ENCODE measurements at regions not wholly inside any gene's neighbourhood (a gene's known extent, or its start where the extent isn't known, plus 50 kb on each side); places are given as distances from the start of the nearest gene placed in this dataset.

GRCh38 chr6:28816339-28816908 lies 107.4 kb downstream of the TRIM27 start:
- Histone ChIP-seq H3K9ac (ENCODE audit: low read length) (no peak overlapping the region), H2AFZ (ENCODE audit: insufficient read depth, low read length, poor library complexity) (no peak overlapping the region), H3K23ac (ENCODE audit: low read length) (no peak overlapping the region), H4K12ac (ENCODE audit: low read depth, low read length) (no peak overlapping the region), H3K36me3 (ENCODE audit: control insufficient read depth in 1 of 2, insufficient read depth in 2 of 2, low read length in 2 of 2) (no peaks in the 10 kb centered on the region), H2BK5ac (ENCODE audit: low read depth, low read length, poor library complexity) (no peak overlapping the region), H3K4me1 (ENCODE audit: control insufficient read depth in 1 of 2, insufficient read depth in 2 of 2, low read length in 2 of 2) (peaks cover 4 to 8% of the 10 kb centered on the region in 2 experiments), H3K18ac (ENCODE audit: low read length) (no peak overlapping the region), H3K4ac (ENCODE audit: low read depth, low read length) (no peak overlapping the region), H3K27me3 (ENCODE audit: insufficient read depth, low read length) (peaks cover 55% of the 10 kb centered on the region), H3K4me3 (ENCODE audit: low read depth, low read length) (no peak overlapping the region), H3K4me2 (ENCODE audit: low read length) (peak overlapping the region; percentile 27), H4K91ac (ENCODE audit: low read depth, low read length) (no peak overlapping the region), H3K79me1 (ENCODE audit: low read length) (no peaks in the 10 kb centered on the region), H3K79me2 (ENCODE audit: control insufficient read depth, insufficient read depth, low read length, poor library complexity) (no peaks in the 10 kb centered on the region), H2AK5ac (ENCODE audit: low read length) (no peak overlapping the region), H3K27ac (ENCODE audit: low read depth, low read length) (no peak overlapping the region), H2BK120ac (ENCODE audit: insufficient read depth, low read length, poor library complexity) (no peak overlapping the region), H2BK12ac (ENCODE audit: low read length) (no peak overlapping the region), H3K14ac (ENCODE audit: low read length) (no peak overlapping the region), H4K8ac (ENCODE audit: low read depth, low read length) (no peak overlapping the region), H3K9me3 (ENCODE audit: insufficient read depth, low read depth, low read length) (peaks cover 5% of the 10 kb centered on the region)
- no CpG with 5 or more reads among the region's 15 CpGs for WGBS (ENCODE audit: extremely low coverage, insufficient coverage, insufficient read length)
- peak in 1 of 2 donors; percentile 32 for DNase-seq

GRCh38 chr6:28816909-28817807 lies 106.6 kb downstream of the TRIM27 start:
- WGBS (ENCODE audit: extremely low coverage, insufficient coverage, insufficient read length): no CpG with 5 or more reads among the region's 27 CpGs
- DNase-seq: peak in 1 of 2 donors; percentile 45

GRCh38 chr6:28817808-28818145 lies 106.0 kb downstream of the TRIM27 start:
- Histone ChIP-seq H2BK120ac (ENCODE audit: insufficient read depth, low read length, poor library complexity) (no peak overlapping the region), H3K4me1 (ENCODE audit: control insufficient read depth in 1 of 2, insufficient read depth in 2 of 2, low read length in 2 of 2) (peaks cover 4 to 8% of the 10 kb centered on the region in 2 experiments), H3K23ac (ENCODE audit: low read length) (no peak overlapping the region), H3K27me3 (ENCODE audit: insufficient read depth, low read length) (peaks cover 45% of the 10 kb centered on the region), H3K18ac (ENCODE audit: low read length) (no peak overlapping the region), H3K14ac (ENCODE audit: low read length) (no peak overlapping the region), H3K27ac (ENCODE audit: low read depth, low read length) (no peak overlapping the region), H3K4me3 (ENCODE audit: low read depth, low read length) (no peak overlapping the region), H3K4me2 (ENCODE audit: low read length) (no peak overlapping the region), H2AFZ (ENCODE audit: insufficient read depth, low read length, poor library complexity) (no peak overlapping the region), H4K91ac (ENCODE audit: low read depth, low read length) (no peak overlapping the region), H2BK5ac (ENCODE audit: low read depth, low read length, poor library complexity) (no peak overlapping the region), H3K79me2 (ENCODE audit: control insufficient read depth, insufficient read depth, low read length, poor library complexity) (no peaks in the 10 kb centered on the region), H3K9me3 (ENCODE audit: insufficient read depth, low read depth, low read length) (peaks cover 5% of the 10 kb centered on the region), H3K36me3 (ENCODE audit: control insufficient read depth in 1 of 2, insufficient read depth in 2 of 2, low read length in 2 of 2) (no peaks in the 10 kb centered on the region), H3K9ac (ENCODE audit: low read length) (no peak overlapping the region), H4K12ac (ENCODE audit: low read depth, low read length) (no peak overlapping the region), H3K4ac (ENCODE audit: low read depth, low read length) (no peak overlapping the region), H2BK12ac (ENCODE audit: low read length) (no peak overlapping the region), H4K8ac (ENCODE audit: low read depth, low read length) (no peak overlapping the region), H3K79me1 (ENCODE audit: low read length) (no peaks in the 10 kb centered on the region), H2AK5ac (ENCODE audit: low read length) (no peak overlapping the region)
- WGBS (ENCODE audit: extremely low coverage, insufficient coverage, insufficient read length): no CpG with 5 or more reads among the region's 7 CpGs
- no peak for DNase-seq

More at GRCh38 chr6:28816909-28817807, 106.6 kb downstream of the TRIM27 start:
- Histone ChIP-seq H3K14ac (ENCODE audit: low read length) (no peak overlapping the region), H3K23ac (ENCODE audit: low read length) (no peak overlapping the region), H3K4me3 (ENCODE audit: low read depth, low read length) (no peak overlapping the region), H2BK120ac (ENCODE audit: insufficient read depth, low read length, poor library complexity) (no peak overlapping the region), H3K79me2 (ENCODE audit: control insufficient read depth, insufficient read depth, low read length, poor library complexity) (no peaks in the 10 kb centered on the region), H2AFZ (ENCODE audit: insufficient read depth, low read length, poor library complexity) (no peak overlapping the region), H3K4me1 (ENCODE audit: control insufficient read depth in 1 of 2, insufficient read depth in 2 of 2, low read length in 2 of 2) (peaks cover 4 to 8% of the 10 kb centered on the region in 2 experiments), H3K18ac (ENCODE audit: low read length) (no peak overlapping the region), H2BK12ac (ENCODE audit: low read length) (no peak overlapping the region), H3K27me3 (ENCODE audit: insufficient read depth, low read length) (peaks cover 49% of the 10 kb centered on the region), H4K91ac (ENCODE audit: low read depth, low read length) (no peak overlapping the region), H3K36me3 (ENCODE audit: control insufficient read depth in 1 of 2, insufficient read depth in 2 of 2, low read length in 2 of 2) (no peaks in the 10 kb centered on the region), H2BK5ac (ENCODE audit: low read depth, low read length, poor library complexity) (no peak overlapping the region), H3K79me1 (ENCODE audit: low read length) (no peaks in the 10 kb centered on the region), H3K9me3 (ENCODE audit: insufficient read depth, low read depth, low read length) (peaks cover 5% of the 10 kb centered on the region), H3K9ac (ENCODE audit: low read length) (no peak overlapping the region), H3K27ac (ENCODE audit: low read depth, low read length) (no peak overlapping the region), H2AK5ac (ENCODE audit: low read length) (no peak overlapping the region), H4K12ac (ENCODE audit: low read depth, low read length) (no peak overlapping the region), H4K8ac (ENCODE audit: low read depth, low read length) (no peak overlapping the region), H3K4me2 (ENCODE audit: low read length) (peak overlapping the region; percentile 27), H3K4ac (ENCODE audit: low read depth, low read length) (no peak overlapping the region)

- Histone ChIP-seq H2AK5ac (ENCODE audit: low read length) (no peak overlapping the region), H4K8ac (ENCODE audit: low read depth, low read length) (no peak overlapping the region), H3K79me2 (ENCODE audit: control insufficient read depth, insufficient read depth, low read length, poor library complexity) (no peaks in the 10 kb centered on the region), H3K4me3 (ENCODE audit: low read depth, low read length) (no peak overlapping the region), H3K23ac (ENCODE audit: low read length) (no peak overlapping the region), H2BK5ac (ENCODE audit: low read depth, low read length, poor library complexity) (no peak overlapping the region), H2BK120ac (ENCODE audit: insufficient read depth, low read length, poor library complexity) (no peak overlapping the region), H3K14ac (ENCODE audit: low read length) (no peak overlapping the region), H3K27me3 (ENCODE audit: insufficient read depth, low read length) (peaks cover 30% of the 10 kb centered on the region), H3K36me3 (ENCODE audit: control insufficient read depth in 1 of 2, insufficient read depth in 2 of 2, low read length in 2 of 2) (no peaks in the 10 kb centered on the region), H3K27ac (ENCODE audit: low read depth, low read length) (no peak overlapping the region), H4K12ac (ENCODE audit: low read depth, low read length) (no peak overlapping the region), H2AFZ (ENCODE audit: insufficient read depth, low read length, poor library complexity) (no peak overlapping the region), H3K4me1 (ENCODE audit: control insufficient read depth in 1 of 2, insufficient read depth in 2 of 2, low read length in 2 of 2) (peaks cover 0 to 3% of the 10 kb centered on the region in 2 experiments), H3K4ac (ENCODE audit: low read depth, low read length) (no peak overlapping the region), H4K91ac (ENCODE audit: low read depth, low read length) (no peak overlapping the region), H3K4me2 (ENCODE audit: low read length) (peak overlapping the region; percentile 45), H3K79me1 (ENCODE audit: low read length) (no peaks in the 10 kb centered on the region), H3K9me3 (ENCODE audit: insufficient read depth, low read depth, low read length) (no peaks in the 10 kb centered on the region), H2BK12ac (ENCODE audit: low read length) (no peak overlapping the region), H3K18ac (ENCODE audit: low read length) (no peak overlapping the region), H3K9ac (ENCODE audit: low read length) (no peak overlapping the region)
- WGBS (ENCODE audit: extremely low coverage, insufficient coverage, insufficient read length): no CpG with 5 or more reads among the region's 34 CpGs
- no peak for DNase-seq
Observed at GRCh38 chr6:28824793-28825731, 98.7 kb downstream of the TRIM27 start.
